Natural killer cell (primary cell): ENCODE measurements at regions not wholly inside any gene's neighbourhood (a gene's known extent, or its start where the extent isn't known, plus 50 kb on each side); places are given as distances from the start of the nearest gene placed in this dataset.

Source experiments
- ATAC-seq, 3 donors: fragments of 150-1000 bp in 2 of 3; fragments of 200-7000 bp in 1 of 3; cut with Tn5 transposase; 1 replicate in 1 of 3; 2 replicates in 2 of 3; pipeline ENCODE4 v1.10.0; 2021; ENCODE audit warnings: mild to moderate bottlenecking in 2 of 3, moderate library complexity in 2 of 3
- DNase-seq, 2 donors: peaks; one replicate each; pipeline versions ENCODE4 v3.0.0 to v3.0.0-alpha.2; 2013 to 2021; ENCODE audit warnings: mixed read lengths in 1 of 2
- H3K27ac ChIP-seq: one replicate; pipeline ENCODE4 v1.5.1; 2013; ENCODE audit warnings: mild to moderate bottlenecking, low read length
- H3K27me3 ChIP-seq: one replicate; pipeline ENCODE4 v1.6.1; 2013; ENCODE audit warnings: low read length; ENCODE audit not compliant: control insufficient read depth, insufficient read depth
- H3K36me3 ChIP-seq: one replicate; pipeline ENCODE4 v1.6.1; 2013; ENCODE audit warnings: low read length; ENCODE audit not compliant: control insufficient read depth, insufficient read depth
- H3K4me1 ChIP-seq: one replicate; pipeline ENCODE4 v1.6.1; 2013; ENCODE audit warnings: low read length; ENCODE audit not compliant: control insufficient read depth, insufficient read depth
- H3K4me3 ChIP-seq: one replicate; pipeline ENCODE4 v1.5.1; 2013; ENCODE audit warnings: low read length
- H3K9me3 ChIP-seq: one replicate; pipeline ENCODE4 v1.6.1; 2013; ENCODE audit warnings: low read length; ENCODE audit not compliant: control insufficient read depth, insufficient read depth
- H3K27ac Mint-ChIP-seq, 2 donors: one replicate each; pipeline ENCODE4 v1.8.0; 2022; ENCODE audit warnings: mild to moderate bottlenecking in 2 of 2, mixed read lengths in 2 of 2, moderate library complexity in 1 of 2
- H3K27me3 Mint-ChIP-seq, 2 donors: one replicate each; pipeline ENCODE4 v1.8.0; 2022; ENCODE audit warnings: low read depth in 2 of 2, mixed read lengths in 2 of 2
- H3K36me3 Mint-ChIP-seq: one replicate; pipeline ENCODE4 v1.8.0; 2022; ENCODE audit warnings: mixed read lengths
- H3K4me1 Mint-ChIP-seq, 2 donors: one replicate each; pipeline ENCODE4 v1.8.0; 2022; ENCODE audit warnings: mixed read lengths in 2 of 2
- H3K4me3 Mint-ChIP-seq: one replicate; pipeline ENCODE4 v1.8.0; 2022; ENCODE audit warnings: mild to moderate bottlenecking, moderate library complexity, mixed read lengths
- H3K9me3 Mint-ChIP-seq, 2 donors: one replicate each; pipeline ENCODE4 v1.8.0; 2022; ENCODE audit warnings: mixed read lengths in 2 of 2
- CTCF ChIP-seq: fragments of 200-600 bp; IDR thresholded peaks from one replicate; pipeline ENCODE4 v1.8.0; 2022; ENCODE audit warnings: antibody characterized with exemption
- WGBS: methylation state at CpG from one replicate; pipeline ENCODE4 v1.1.7; 2013; ENCODE audit warnings: missing lambda C conversion rate; ENCODE audit not compliant: insufficient coverage; 5-methylcytosine and 5-hydroxymethylcytosine counted together
- intact Hi-C: fragments of 100-400 bp; cut with micrococcal nuclease; formaldehyde crosslinking; loops from one replicate; pipeline ENCODE4 v1.14.2; 2022

DNA sequence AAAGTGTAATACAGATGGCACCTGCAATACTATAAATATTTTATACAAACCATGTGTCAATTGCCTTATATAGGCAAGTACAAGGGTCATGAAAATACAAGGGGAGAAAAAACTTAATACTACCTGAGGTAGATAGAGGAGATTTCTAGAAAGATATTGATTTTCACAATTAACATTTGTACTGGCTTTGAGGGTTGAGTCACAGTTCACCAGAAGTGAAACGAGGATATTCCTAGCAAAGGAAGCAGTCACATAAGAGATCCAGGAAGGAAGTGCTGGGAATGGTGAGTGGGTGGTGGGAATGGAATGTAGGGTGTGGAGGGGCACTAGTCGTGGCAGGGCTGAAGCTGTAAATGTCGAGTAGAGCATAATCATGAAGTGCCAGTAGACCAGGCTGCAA, 108.7 kb downstream of the P2RY1 start:
- 44% methylated on average over 3 of the region's 3 CpGs for WGBS
- H3K4me3 Mint-ChIP-seq = no peak overlapping the region
- no peaks in the 10 kb centered on the region for H3K9me3 ChIP-seq
- no peak for ATAC-seq
- H3K27ac ChIP-seq = no peak overlapping the region
- no peak for TF ChIP-seq CTCF
- peaks cover 2% of the 10 kb centered on the region for H3K27me3 ChIP-seq
- peaks cover 0 to 6% of the 10 kb centered on the region in 2 donors for H3K4me1 Mint-ChIP-seq
- H3K36me3 ChIP-seq = no peaks in the 10 kb centered on the region
- no peak overlapping the region for H3K4me3 ChIP-seq
- no peak overlapping the region for H3K27ac Mint-ChIP-seq
- no peaks in the 10 kb centered on the region for H3K9me3 Mint-ChIP-seq
- intact Hi-C loops = no loop called here
- no peak for DNase-seq
- no peaks in the 10 kb centered on the region for H3K36me3 Mint-ChIP-seq
- no peaks in the 10 kb centered on the region for H3K4me1 ChIP-seq
- H3K27me3 Mint-ChIP-seq = peaks cover 0 to 4% of the 10 kb centered on the region in 2 donors

DNA sequence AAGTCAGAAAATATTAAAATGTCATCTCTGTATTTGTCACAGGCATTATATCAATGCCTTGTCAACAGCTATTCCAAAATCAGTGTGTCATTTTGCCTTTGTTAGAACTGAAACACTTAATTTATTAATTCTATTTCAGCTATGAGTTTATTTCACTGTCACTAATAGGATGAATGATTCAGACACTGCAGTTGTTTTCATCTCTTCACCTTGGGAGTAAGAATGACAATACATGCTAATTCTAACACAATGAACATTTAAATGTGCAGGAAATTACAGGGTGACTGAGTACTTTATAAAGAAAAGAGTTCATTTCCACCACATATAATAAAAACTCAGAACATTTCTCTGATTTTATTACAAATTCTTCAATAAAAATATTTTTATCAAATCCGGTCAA, 109.7 kb downstream of the P2RY1 start:
- intact Hi-C loops = no loop called here

DNA sequence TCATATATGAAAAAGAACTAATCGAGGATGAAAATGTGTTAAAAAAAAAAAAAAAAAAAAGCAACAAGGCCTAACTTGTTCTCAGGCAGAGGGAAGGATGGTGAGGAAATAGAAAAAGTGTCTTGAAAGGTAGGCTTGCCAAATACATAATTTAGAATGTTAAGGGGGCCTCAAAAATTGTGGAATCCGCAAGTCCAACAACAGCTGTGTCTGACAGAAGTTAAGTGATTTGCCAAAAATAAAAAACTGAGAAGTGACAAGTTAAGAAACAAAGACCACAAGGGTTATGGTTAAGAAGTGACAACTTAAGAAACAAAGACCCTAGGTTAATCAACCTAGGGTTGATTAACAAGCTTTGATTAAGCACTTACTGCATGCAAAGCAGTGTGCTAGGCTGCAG, 110.6 kb downstream of the P2RY1 start:
- Histone ChIP-seq H3K4me3 (no peak overlapping the region), H3K27ac (no peak overlapping the region), H3K36me3 (no peaks in the 10 kb centered on the region), H3K27me3 (peaks cover 2% of the 10 kb centered on the region), H3K4me1 (no peaks in the 10 kb centered on the region), H3K9me3 (no peaks in the 10 kb centered on the region)
- 100% methylated on average over 2 of the region's 2 CpGs for WGBS
- H3K27ac Mint-ChIP-seq = no peak overlapping the region
- peaks cover 0 to 6% of the 10 kb centered on the region in 2 donors for H3K4me1 Mint-ChIP-seq
- H3K9me3 Mint-ChIP-seq = no peaks in the 10 kb centered on the region
- no peak overlapping the region for H3K4me3 Mint-ChIP-seq
- TF ChIP-seq CTCF = no peak
- no peak for DNase-seq
- intact Hi-C loops = no loop called here
- no peaks in the 10 kb centered on the region for H3K36me3 Mint-ChIP-seq
- ATAC-seq = no peak
- H3K27me3 Mint-ChIP-seq = peaks cover 0 to 8% of the 10 kb centered on the region in 2 donors

More for the DNA sequence above, 109.7 kb downstream of the P2RY1 start:
- H3K27me3 ChIP-seq = peaks cover 2% of the 10 kb centered on the region
- Mint-ChIP-seq H3K27me3 (peaks cover 0 to 4% of the 10 kb centered on the region in 2 donors), H3K4me1 (peaks cover 0 to 6% of the 10 kb centered on the region in 2 donors), H3K9me3 (no peaks in the 10 kb centered on the region), H3K27ac (no peak overlapping the region), H3K36me3 (no peaks in the 10 kb centered on the region), H3K4me3 (no peak overlapping the region)
- H3K36me3 ChIP-seq = no peaks in the 10 kb centered on the region
- no peak overlapping the region for H3K27ac ChIP-seq
- WGBS = no CpG with 5 or more reads among the region's 1 CpG
- no peaks in the 10 kb centered on the region for H3K4me1 ChIP-seq
- no peaks in the 10 kb centered on the region for H3K9me3 ChIP-seq
- ATAC-seq (no peak), DNase-seq (no peak)
- TF ChIP-seq CTCF = no peak
- no peak overlapping the region for H3K4me3 ChIP-seq

DNA sequence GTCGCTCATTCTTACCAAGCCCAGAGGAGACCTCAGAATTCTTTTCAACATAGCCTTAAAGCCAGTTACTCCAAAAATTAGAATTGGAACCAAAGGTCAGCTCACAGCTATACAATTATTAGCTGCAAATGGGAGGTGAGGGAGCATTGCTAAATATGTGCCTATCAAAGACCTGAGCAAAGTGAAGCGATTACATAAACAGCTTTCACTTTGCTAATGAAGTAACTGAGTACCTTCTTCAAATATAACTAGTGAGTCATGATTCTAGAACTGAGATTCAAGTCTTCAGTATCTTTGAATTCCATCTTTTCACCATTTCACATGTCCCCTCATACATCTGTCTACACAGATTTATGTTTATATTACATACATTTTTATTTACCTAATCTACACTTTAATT, 122.6 kb downstream of the P2RY1 start:
- H3K27ac Mint-ChIP-seq = no peak overlapping the region
- H3K36me3 Mint-ChIP-seq = no peaks in the 10 kb centered on the region
- no peaks in the 10 kb centered on the region for H3K4me1 Mint-ChIP-seq
- 67% methylated on average over 1 of the region's 2 CpGs for WGBS
- no peaks in the 10 kb centered on the region for H3K27me3 Mint-ChIP-seq
- Histone ChIP-seq H3K27ac (no peak overlapping the region), H3K9me3 (no peaks in the 10 kb centered on the region), H3K4me1 (no peaks in the 10 kb centered on the region), H3K4me3 (no peak overlapping the region), H3K27me3 (no peaks in the 10 kb centered on the region), H3K36me3 (no peaks in the 10 kb centered on the region)
- intact Hi-C loops = no loop called here
- H3K4me3 Mint-ChIP-seq = no peak overlapping the region
- DNase-seq = no peak
- H3K9me3 Mint-ChIP-seq = no peaks in the 10 kb centered on the region
- no peak for ATAC-seq
- TF ChIP-seq CTCF = no peak
